ENCODE measurements at regions not wholly inside any gene's neighbourhood (a gene's known extent, or its start where the extent isn't known, plus 50 kb on each side); places are given as distances from the start of the nearest gene placed in this dataset.

DNA sequence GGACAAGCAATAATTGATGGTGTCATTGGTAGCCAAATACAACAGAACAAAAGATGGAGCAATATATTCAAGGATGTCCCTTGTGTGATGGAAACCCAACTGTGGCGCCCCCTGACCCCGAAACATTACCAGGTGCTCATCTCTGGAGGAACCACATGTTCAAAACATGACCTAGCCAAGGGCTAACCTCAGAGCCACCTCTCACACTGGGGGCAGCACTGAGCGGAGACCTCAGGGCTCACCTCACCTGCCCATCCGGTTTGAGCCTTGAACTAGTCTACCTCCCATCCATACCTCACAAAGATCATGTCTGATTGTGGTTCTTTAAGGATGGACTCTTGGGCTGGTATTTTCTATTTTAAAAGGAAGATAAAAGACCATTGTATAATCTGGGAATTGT is 314.4 kb upstream of the CDH7 start:
- Mint-ChIP-seq H3K36me3 (ENCODE audit: insufficient read depth in 1 of 3, low read depth in 3 of 3) (peaks cover 0 to 3% (median 0%) of the 10 kb centered on the region in 3 experiments; a peak in 1 of 7 replicates), H3K4me1 (no peaks in the 10 kb centered on the region), H3K27ac (no peak overlapping the region), H3K4me3 (no peak overlapping the region; a peak in 1 of 5 replicates), H3K27me3 (ENCODE audit: low read depth) (no peaks in the 10 kb centered on the region), H3K9me3 (peaks cover 3% of the 10 kb centered on the region in 2 experiments; a peak in 2 of 5 replicates)
- Histone ChIP-seq H2BK20ac (ENCODE audit: low read depth, low read length, poor library complexity, severe bottlenecking) (no peak overlapping the region), H3K4me1 (ENCODE audit: insufficient read depth, low read length) (no peaks in the 10 kb centered on the region), H4K8ac (replicated peaks; ENCODE audit: insufficient read length, low read depth, low read length) (no peak overlapping the region), H3K4ac (ENCODE audit: low read depth, low read length) (no peak overlapping the region), H3K14ac (ENCODE audit: insufficient read depth, low read length) (no peak overlapping the region), H2BK15ac (ENCODE audit: low read depth, low read length) (no peak overlapping the region), H3T11ph (ENCODE audit: low read length) (no peak overlapping the region), H2BK12ac (ENCODE audit: insufficient read length, low read depth, low read length) (no peak overlapping the region), H3K23ac (ENCODE audit: insufficient read length, low read depth, low read length) (no peak overlapping the region), H3K23me2 (ENCODE audit: insufficient read length, low read depth, low read length, poor library complexity, severe bottlenecking) (no peaks in the 10 kb centered on the region), H2BK5ac (ENCODE audit: insufficient read length, low read length) (no peak overlapping the region), H3K4me2 (ENCODE audit: insufficient read depth, insufficient read length, low read length) (no peak overlapping the region), H3K79me2 (ENCODE audit: insufficient read depth, low read length) (no peaks in the 10 kb centered on the region), H2AFZ (ENCODE audit: low read length) (no peak overlapping the region), H3K27ac (ENCODE audit: insufficient read length, low read depth, low read length) (no peak overlapping the region), H3K18ac (ENCODE audit: insufficient read length, low read depth, low read length) (no peak overlapping the region), H2BK120ac (ENCODE audit: low read depth, low read length, poor library complexity, severe bottlenecking) (no peak overlapping the region), H3K79me1 (ENCODE audit: insufficient read depth, low read depth, low read length, poor library complexity, severe bottlenecking) (no peaks in the 10 kb centered on the region), H3K56ac (ENCODE audit: insufficient read length, low read depth, low read length) (no peak overlapping the region), H4K20me1 (ENCODE audit: control insufficient read depth, insufficient read depth, insufficient read length) (no peaks in the 10 kb centered on the region), H3K9me3 (ENCODE audit: control insufficient read depth, low read depth, low read length) (no peaks in the 10 kb centered on the region), H3K9ac (ENCODE audit: extremely low read depth, insufficient read length, low read length) (no peak overlapping the region), H2AK5ac (ENCODE audit: insufficient read length, low read length) (no peak overlapping the region), H3K27me3 (ENCODE audit: insufficient read depth, low read length) (no peaks in the 10 kb centered on the region), H4K91ac (ENCODE audit: insufficient read length, low read depth, low read length) (no peak overlapping the region), H4K5ac (ENCODE audit: insufficient read length, low read depth, low read length) (no peak overlapping the region)
- no CpG with 5 or more reads among the region's 4 CpGs for WGBS (ENCODE audit: extremely low coverage, insufficient read length, low lambda C conversion rate)
- TF ChIP-seq, protein P1, sequence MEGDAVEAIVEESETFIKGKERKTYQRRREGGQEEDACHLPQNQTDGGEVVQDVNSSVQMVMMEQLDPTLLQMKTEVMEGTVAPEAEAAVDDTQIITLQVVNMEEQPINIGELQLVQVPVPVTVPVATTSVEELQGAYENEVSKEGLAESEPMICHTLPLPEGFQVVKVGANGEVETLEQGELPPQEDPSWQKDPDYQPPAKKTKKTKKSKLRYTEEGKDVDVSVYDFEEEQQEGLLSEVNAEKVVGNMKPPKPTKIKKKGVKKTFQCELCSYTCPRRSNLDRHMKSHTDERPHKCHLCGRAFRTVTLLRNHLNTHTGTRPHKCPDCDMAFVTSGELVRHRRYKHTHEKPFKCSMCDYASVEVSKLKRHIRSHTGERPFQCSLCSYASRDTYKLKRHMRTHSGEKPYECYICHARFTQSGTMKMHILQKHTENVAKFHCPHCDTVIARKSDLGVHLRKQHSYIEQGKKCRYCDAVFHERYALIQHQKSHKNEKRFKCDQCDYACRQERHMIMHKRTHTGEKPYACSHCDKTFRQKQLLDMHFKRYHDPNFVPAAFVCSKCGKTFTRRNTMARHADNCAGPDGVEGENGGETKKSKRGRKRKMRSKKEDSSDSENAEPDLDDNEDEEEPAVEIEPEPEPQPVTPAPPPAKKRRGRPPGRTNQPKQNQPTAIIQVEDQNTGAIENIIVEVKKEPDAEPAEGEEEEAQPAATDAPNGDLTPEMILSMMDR (conservative IDR thresholded peaks at IDR 0.05), result peak; percentile 62
- DNase-seq, result peak; percentile 64
